ENCODE measurements at regions not wholly inside any gene's neighbourhood (a gene's known extent, or its start where the extent isn't known, plus 50 kb on each side); places are given as distances from the start of the nearest gene placed in this dataset.

DNA sequence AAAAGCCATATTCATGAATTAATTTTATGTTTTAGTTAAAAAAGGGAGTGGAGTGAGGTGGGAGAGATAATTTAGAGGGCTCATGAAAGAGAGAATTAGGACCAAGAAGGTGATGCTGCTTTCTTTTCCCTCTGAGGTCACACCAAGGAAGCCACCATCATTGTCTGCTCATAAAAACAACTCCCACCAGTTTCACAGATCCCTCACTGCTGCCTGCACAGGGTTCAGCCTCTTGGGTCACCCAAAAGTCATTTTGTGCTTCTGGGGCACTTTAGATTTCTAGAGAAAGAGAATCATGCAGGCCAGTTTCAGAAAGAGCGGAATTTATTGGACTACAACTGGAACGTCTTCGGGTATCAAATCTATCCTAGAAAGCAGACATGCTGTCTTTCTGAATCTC lies 241.4 kb upstream of the EOMES start:
- TF ChIP-seq, protein P1, sequence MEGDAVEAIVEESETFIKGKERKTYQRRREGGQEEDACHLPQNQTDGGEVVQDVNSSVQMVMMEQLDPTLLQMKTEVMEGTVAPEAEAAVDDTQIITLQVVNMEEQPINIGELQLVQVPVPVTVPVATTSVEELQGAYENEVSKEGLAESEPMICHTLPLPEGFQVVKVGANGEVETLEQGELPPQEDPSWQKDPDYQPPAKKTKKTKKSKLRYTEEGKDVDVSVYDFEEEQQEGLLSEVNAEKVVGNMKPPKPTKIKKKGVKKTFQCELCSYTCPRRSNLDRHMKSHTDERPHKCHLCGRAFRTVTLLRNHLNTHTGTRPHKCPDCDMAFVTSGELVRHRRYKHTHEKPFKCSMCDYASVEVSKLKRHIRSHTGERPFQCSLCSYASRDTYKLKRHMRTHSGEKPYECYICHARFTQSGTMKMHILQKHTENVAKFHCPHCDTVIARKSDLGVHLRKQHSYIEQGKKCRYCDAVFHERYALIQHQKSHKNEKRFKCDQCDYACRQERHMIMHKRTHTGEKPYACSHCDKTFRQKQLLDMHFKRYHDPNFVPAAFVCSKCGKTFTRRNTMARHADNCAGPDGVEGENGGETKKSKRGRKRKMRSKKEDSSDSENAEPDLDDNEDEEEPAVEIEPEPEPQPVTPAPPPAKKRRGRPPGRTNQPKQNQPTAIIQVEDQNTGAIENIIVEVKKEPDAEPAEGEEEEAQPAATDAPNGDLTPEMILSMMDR (IDR thresholded peaks at IDR 0.05): no peak
- DNase-seq: no peak
- H3K9ac ChIP-seq (ENCODE audit: insufficient read depth, low read length, poor library complexity, severe bottlenecking): no peak overlapping the region
- no peak overlapping the region for H3K4me2 ChIP-seq (replicated peaks; ENCODE audit: extremely low read depth, low read length, poor library complexity, severe bottlenecking)
- H4K20me1 ChIP-seq (ENCODE audit: insufficient read depth, low read length): no peaks in the 10 kb centered on the region
- Mint-ChIP-seq H3K36me3 (no peaks in the 10 kb centered on the region), H3K9me3 (peaks cover 0 to 5% (median 0%) of the 10 kb centered on the region in 7 donors), H3K27ac (no peak overlapping the region), H3K4me3 (no peak overlapping the region), H3K4me1 (no peaks in the 10 kb centered on the region), H3K27me3 (ENCODE audit: low read depth in 3 of 3) (peaks cover 0 to 3% (median 2%) of the 10 kb centered on the region in 3 donors)
- H3K27me3 ChIP-seq (ENCODE audit: control insufficient read depth in 2 of 2, insufficient read depth in 2 of 2, low read length in 2 of 2): peaks cover 0 to 2% of the 10 kb centered on the region in 2 donors
- H3K4me1 ChIP-seq (ENCODE audit: control insufficient read depth in 1 of 2, insufficient read depth in 2 of 2, low read length in 2 of 2): no peaks in the 10 kb centered on the region
- no peak overlapping the region for H3K4me3 ChIP-seq (replicated peaks in 1 of 3; ENCODE audit: low read depth in 2 of 3, low read length in 3 of 3)
- H3K27ac ChIP-seq (ENCODE audit: low read depth in 1 of 2, low read length in 2 of 2): no peak overlapping the region
- no peaks in the 10 kb centered on the region for H3K36me3 ChIP-seq (replicated peaks in 1 of 2; ENCODE audit: control insufficient read depth in 1 of 2, insufficient read depth in 2 of 2, low read length in 2 of 2)
- no peaks in the 10 kb centered on the region for H3K79me2 ChIP-seq (ENCODE audit: insufficient read depth, low read length)
- H2AFZ ChIP-seq (ENCODE audit: insufficient read depth, low read depth, low read length, poor library complexity, severe bottlenecking): no peak overlapping the region
- no peaks in the 10 kb centered on the region for H3K9me3 ChIP-seq (replicated peaks in 1 of 2; ENCODE audit: control insufficient read depth in 1 of 2, insufficient read depth in 1 of 2, low read length in 2 of 2)
- intact Hi-C loops (cut with micrococcal nuclease): no loop called here
- WGBS (ENCODE audit: insufficient coverage): no CpG with 5 or more reads among the region's 3 CpGs

DNA sequence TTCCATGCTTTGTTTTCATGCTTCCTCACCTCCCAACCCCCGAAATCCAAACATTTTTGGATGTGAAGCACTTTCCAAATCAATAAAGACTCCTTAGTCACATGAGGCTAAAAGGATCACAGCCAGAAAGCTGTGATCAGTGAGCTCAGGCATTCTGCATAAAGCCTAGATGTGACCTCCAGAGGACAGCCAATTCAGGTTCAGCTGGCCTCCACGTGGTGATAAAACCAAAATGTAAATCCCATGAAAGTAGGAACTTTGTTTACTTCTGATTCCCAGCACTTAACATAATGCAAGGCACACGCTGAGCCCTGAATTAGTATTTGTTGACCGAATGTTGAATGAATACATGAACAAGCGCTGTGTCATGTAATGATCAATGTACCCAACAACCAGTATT lies 249.5 kb upstream of the EOMES start:
- Mint-ChIP-seq H3K27ac (no peak overlapping the region), H3K4me1 (peaks cover 3% of the 10 kb centered on the region), H3K36me3 (no peaks in the 10 kb centered on the region)

More for the DNA sequence above, 249.5 kb upstream of the EOMES start:
- TF ChIP-seq, protein P1 (IDR thresholded peaks at IDR 0.05): no peak
- Histone ChIP-seq H4K20me1 (ENCODE audit: insufficient read depth, low read length) (no peaks in the 10 kb centered on the region), H3K9me3 (replicated peaks in 1 of 2; ENCODE audit: control insufficient read depth in 1 of 2, insufficient read depth in 1 of 2, low read length in 2 of 2) (peaks cover 0 to 7% of the 10 kb centered on the region in 2 donors), H3K27me3 (ENCODE audit: control insufficient read depth in 2 of 2, insufficient read depth in 2 of 2, low read length in 2 of 2) (no peaks in the 10 kb centered on the region), H3K9ac (ENCODE audit: insufficient read depth, low read length, poor library complexity, severe bottlenecking) (no peak overlapping the region), H3K36me3 (replicated peaks in 1 of 2; ENCODE audit: control insufficient read depth in 1 of 2, insufficient read depth in 2 of 2, low read length in 2 of 2) (no peaks in the 10 kb centered on the region), H3K27ac (ENCODE audit: low read depth in 1 of 2, low read length in 2 of 2) (no peak overlapping the region), H3K4me3 (replicated peaks in 1 of 3; ENCODE audit: low read depth in 2 of 3, low read length in 3 of 3) (no peak overlapping the region), H3K4me2 (replicated peaks; ENCODE audit: extremely low read depth, low read length, poor library complexity, severe bottlenecking) (no peak overlapping the region), H2AFZ (ENCODE audit: insufficient read depth, low read depth, low read length, poor library complexity, severe bottlenecking) (no peak overlapping the region), H3K79me2 (ENCODE audit: insufficient read depth, low read length) (no peaks in the 10 kb centered on the region), H3K4me1 (ENCODE audit: control insufficient read depth in 1 of 2, insufficient read depth in 2 of 2, low read length in 2 of 2) (peaks cover 7 to 9% of the 10 kb centered on the region in 2 donors)
- WGBS (ENCODE audit: insufficient coverage): 73% methylated on average over 2 of the region's 5 CpGs
- Mint-ChIP-seq H3K9me3 (peaks cover 0 to 16% (median 7%) of the 10 kb centered on the region in 7 donors), H3K4me3 (no peak overlapping the region), H3K27me3 (ENCODE audit: low read depth in 3 of 3) (peaks cover 0 to 9% (median 7%) of the 10 kb centered on the region in 3 donors)
- intact Hi-C loops (cut with micrococcal nuclease): no loop called here
- DNase-seq: no peak
